GM23248 (cell line): ENCODE measurements at regions not wholly inside any gene's neighbourhood (a gene's known extent, or its start where the extent isn't known, plus 50 kb on each side); places are given as distances from the start of the nearest gene placed in this dataset.
"Not testable (repeated sequence)": the region's sequence is repeated elsewhere in the genome, so short reads cannot be mapped to it uniquely, and the experiment has no call there.

Source experiments
- DNase-seq: peaks from one replicate; pipeline ENCODE4 v3.0.0-alpha.2; 2015
- H2AFZ ChIP-seq: fragments of 200-600 bp; sonication (generic); 2 replicates; pipeline ENCODE4 v1.6.1; 2016; ENCODE audit warnings: antibody characterized with exemption
- H3F3A ChIP-seq: fragments of 200-600 bp; sonication (generic); 2 replicates; pipeline ENCODE4 v1.6.1; 2016; ENCODE audit warnings: mild to moderate bottlenecking, antibody characterized with exemption, mixed run types; ENCODE audit not compliant: insufficient read depth
- H3K27ac ChIP-seq: fragments of 200-600 bp; sonication (generic); 2 replicates; pipeline ENCODE4 v1.5.1; 2016; ENCODE audit warnings: mild to moderate bottlenecking
- H3K27me3 ChIP-seq: fragments of 200-600 bp; sonication (generic); replicated peaks from 2 replicates; pipeline ENCODE4 v1.6.1; 2016; ENCODE audit warnings: mild to moderate bottlenecking; ENCODE audit not compliant: insufficient read depth
- H3K36me3 ChIP-seq: fragments of 200-600 bp; sonication (generic); 2 replicates; pipeline ENCODE4 v1.6.1; 2016; ENCODE audit warnings: low read depth, mild to moderate bottlenecking
- H3K4me1 ChIP-seq: fragments of 200-600 bp; sonication (generic); 2 replicates; pipeline ENCODE4 v1.6.1; 2016; ENCODE audit warnings: mild to moderate bottlenecking; ENCODE audit not compliant: insufficient read depth
- H3K4me2 ChIP-seq: fragments of 200-600 bp; sonication (generic); one replicate; pipeline ENCODE4 v1.6.1; 2016; ENCODE audit warnings: mild to moderate bottlenecking; ENCODE audit not compliant: unreplicated experiment
- H3K4me3 ChIP-seq: fragments of 200-600 bp; sonication (generic); 2 replicates; pipeline ENCODE4 v1.5.1; 2016; ENCODE audit warnings: mild to moderate bottlenecking
- H3K79me2 ChIP-seq: fragments of 200-600 bp; sonication (generic); 2 replicates; pipeline ENCODE4 v1.6.1; 2016; ENCODE audit warnings: mild to moderate bottlenecking; ENCODE audit not compliant: insufficient read depth
- H3K9ac ChIP-seq: fragments of 200-600 bp; sonication (generic); 2 replicates; pipeline ENCODE4 v1.6.1; 2016; ENCODE audit warnings: mild to moderate bottlenecking
- H3K9me2 ChIP-seq: fragments of 200-600 bp; sonication (generic); 2 replicates; pipeline ENCODE4 v1.6.1; 2016; ENCODE audit warnings: mixed run types, mild to moderate bottlenecking, moderate library complexity; ENCODE audit not compliant: insufficient read depth
- H3K9me3 ChIP-seq: fragments of 200-600 bp; sonication (generic); one replicate; pipeline ENCODE4 v1.6.1; 2017; ENCODE audit warnings: low read depth
- H4K20me1 ChIP-seq: fragments of 200-600 bp; sonication (generic); 2 replicates; pipeline ENCODE4 v1.6.0; 2016; ENCODE audit not compliant: insufficient read depth
- EZH2 ChIP-seq: fragments of 200-600 bp; sonication (generic); IDR thresholded peaks from 2 replicates; pipeline ENCODE4 v1.6.1; 2018; ENCODE audit warnings: antibody characterized with exemption, mild to moderate bottlenecking; ENCODE audit not compliant: insufficient read depth, poor library complexity, severe bottlenecking
- EZH2phosphoT487 ChIP-seq: fragments of 200-600 bp; sonication (generic); IDR thresholded peaks from 2 replicates; pipeline ENCODE4 v1.6.1; 2018; ENCODE audit warnings: antibody characterized with exemption, moderate library complexity, mild to moderate bottlenecking, low read depth; ENCODE audit not compliant: insufficient read depth
- WGBS, 2 experiments: methylation state at CpG; one replicate each; pipeline ENCODE4 v1.1.6; 2015 to 2017; ENCODE audit warnings: low lambda C conversion rate in 2 of 2, low coverage in 1 of 2; ENCODE audit errors: missing lambda C conversion rate in 2 of 2; 5-methylcytosine and 5-hydroxymethylcytosine counted together
- in situ Hi-C: fragments of 300-500 bp; cut with MboI; formaldehyde crosslinking; loops from 2 replicates; pipeline ENCODE4 v1.15.0; 2020

DNA sequence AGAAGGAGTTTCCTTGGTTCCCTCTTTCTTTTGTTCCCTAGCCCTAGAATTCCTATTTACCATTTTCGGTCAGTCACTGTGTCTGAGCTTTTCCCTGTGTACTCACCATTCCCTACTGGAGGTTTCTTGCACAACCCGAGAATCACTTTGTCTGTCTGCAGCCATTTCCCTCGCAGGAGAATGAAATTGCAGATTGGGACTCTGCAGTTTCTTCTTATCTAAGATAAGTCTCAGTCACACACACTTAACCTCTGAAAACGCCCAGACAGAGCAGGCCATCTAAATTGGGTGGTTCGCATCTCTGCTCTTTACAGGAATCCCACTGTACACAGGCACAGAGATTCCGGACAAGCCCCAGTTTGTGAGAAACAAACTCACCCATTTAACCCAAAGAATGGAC is 58.6 kb upstream of the CNTNAP2 start:
- Histone ChIP-seq H3K36me3 (no peaks in the 10 kb centered on the region), H3K9ac (no peak overlapping the region), H3K4me2 (no peak overlapping the region), H3K9me2 (no peaks in the 10 kb centered on the region), H3F3A (no peaks in the 10 kb centered on the region), H3K27me3 (no peaks in the 10 kb centered on the region), H3K4me3 (no peak overlapping the region), H3K27ac (no peak overlapping the region), H3K9me3 (no peaks in the 10 kb centered on the region), H4K20me1 (no peaks in the 10 kb centered on the region), H2AFZ (no peak overlapping the region), H3K4me1 (no peaks in the 10 kb centered on the region), H3K79me2 (no peaks in the 10 kb centered on the region)
- TF ChIP-seq EZH2phosphoT487 = no peak
- no peak for TF ChIP-seq EZH2
- no peak for DNase-seq
- in situ Hi-C loops = no loop called here
- WGBS, 2 experiments = 15 to 19% methylated on average over 6 of the region's 6 CpGs

DNA sequence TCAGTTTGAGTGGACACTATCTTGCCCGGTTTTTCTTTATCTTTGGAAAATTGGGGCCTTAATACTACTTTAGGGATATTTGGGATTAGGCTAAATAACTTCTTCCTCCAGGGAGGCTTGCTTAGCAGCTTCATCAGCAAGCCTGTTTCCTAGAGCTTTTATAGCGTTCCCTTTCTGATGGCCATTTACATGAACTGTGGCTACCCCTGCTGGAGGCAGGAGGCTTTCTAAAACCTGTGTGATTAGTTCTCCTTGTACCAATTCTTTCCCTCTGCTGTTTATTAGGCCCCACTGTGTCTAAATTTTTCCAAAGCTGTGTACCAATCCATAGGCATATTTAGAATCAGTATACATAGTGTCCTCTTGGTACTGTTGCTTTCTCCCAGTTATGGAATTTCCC is 61.7 kb upstream of the CNTNAP2 start:
- Histone ChIP-seq H3K4me1 (no peaks in the 10 kb centered on the region), H2AFZ (no peak overlapping the region), H3K79me2 (no peaks in the 10 kb centered on the region), H3K9me3 (no peaks in the 10 kb centered on the region), H3F3A (no peaks in the 10 kb centered on the region), H3K9me2 (no peaks in the 10 kb centered on the region), H3K4me2 (no peak overlapping the region), H3K4me3 (no peak overlapping the region), H3K36me3 (no peaks in the 10 kb centered on the region), H3K9ac (no peak overlapping the region), H3K27me3 (no peaks in the 10 kb centered on the region), H4K20me1 (no peaks in the 10 kb centered on the region), H3K27ac (no peak overlapping the region)
- no peak for TF ChIP-seq EZH2
- no peak for TF ChIP-seq EZH2phosphoT487
- 16 to 17% methylated on average over 2 of the region's 2 CpGs for WGBS, 2 experiments
- in situ Hi-C loops = no loop called here
- no peak for DNase-seq

DNA sequence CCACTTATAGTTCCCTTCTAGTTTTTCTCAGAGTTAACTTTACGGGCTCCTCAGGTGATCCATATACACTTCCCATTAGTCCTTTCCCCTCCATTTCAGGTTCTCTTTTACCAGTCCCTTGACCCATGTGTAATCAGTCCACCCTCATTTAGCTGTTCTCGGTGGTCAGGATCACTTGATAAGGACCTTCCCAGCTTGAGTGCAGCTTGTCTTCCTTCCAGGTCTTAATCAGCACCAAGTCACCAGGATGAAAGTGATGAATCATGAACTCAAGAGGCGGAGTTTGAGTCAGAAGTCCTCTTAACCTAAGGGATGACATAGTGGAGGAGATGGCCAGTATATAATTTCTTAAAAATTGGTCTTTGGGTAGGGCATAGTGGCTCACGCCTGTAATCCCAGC is 63.1 kb upstream of the CNTNAP2 start:
- H2AFZ ChIP-seq = no peak overlapping the region
- no peaks in the 10 kb centered on the region for H3K9me3 ChIP-seq
- H4K20me1 ChIP-seq = no peaks in the 10 kb centered on the region
- H3K27ac ChIP-seq = no peak overlapping the region
- H3K9me2 ChIP-seq = no peaks in the 10 kb centered on the region
- no peaks in the 10 kb centered on the region for H3K27me3 ChIP-seq
- H3K79me2 ChIP-seq = no peaks in the 10 kb centered on the region
- in situ Hi-C loops = no loop called here
- no peaks in the 10 kb centered on the region for H3K4me1 ChIP-seq
- DNase-seq = no peak
- H3K4me3 ChIP-seq = no peak overlapping the region
- no peak overlapping the region for H3K4me2 ChIP-seq
- H3F3A ChIP-seq = no peaks in the 10 kb centered on the region
- H3K36me3 ChIP-seq = no peaks in the 10 kb centered on the region
- TF ChIP-seq EZH2phosphoT487 (no peak), EZH2 (no peak)
- 45 to 49% methylated on average over 4 of the region's 4 CpGs for WGBS, 2 experiments
- H3K9ac ChIP-seq = no peak overlapping the region

DNA sequence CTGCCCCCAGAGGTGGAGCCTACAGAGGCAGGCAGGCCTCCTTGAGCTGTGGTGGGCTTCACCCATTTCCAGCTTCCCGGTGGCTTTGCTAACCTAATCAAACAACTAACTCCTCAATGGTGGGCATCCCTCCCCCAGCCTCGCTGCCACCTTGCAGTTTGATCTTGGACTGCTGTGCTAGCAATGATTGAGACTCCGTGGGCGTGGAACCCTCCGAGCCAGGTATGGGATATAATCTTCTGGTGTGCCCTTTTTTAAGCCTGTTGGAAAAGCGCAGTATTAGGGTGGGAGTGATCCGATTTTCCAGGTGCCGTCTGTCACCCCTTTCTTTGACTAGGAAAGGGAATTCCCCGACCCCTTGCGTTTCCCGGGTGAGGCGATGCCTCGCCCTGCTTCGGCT is 73.3 kb upstream of the CNTNAP2 start:
- H3K27ac ChIP-seq, H3K27me3 ChIP-seq, H3K4me2 ChIP-seq, H3K9me2 ChIP-seq, H3K4me1 ChIP-seq, H3K36me3 ChIP-seq, H3K9ac ChIP-seq, H3F3A ChIP-seq, H2AFZ ChIP-seq, H4K20me1 ChIP-seq, H3K9me3 ChIP-seq, H3K4me3 ChIP-seq, H3K79me2 ChIP-seq, DNase-seq, in situ Hi-C loops: not testable (repeated sequence)
- WGBS, 2 experiments = 53 to 55% methylated on average over 14 of the region's 14 CpGs

DNA sequence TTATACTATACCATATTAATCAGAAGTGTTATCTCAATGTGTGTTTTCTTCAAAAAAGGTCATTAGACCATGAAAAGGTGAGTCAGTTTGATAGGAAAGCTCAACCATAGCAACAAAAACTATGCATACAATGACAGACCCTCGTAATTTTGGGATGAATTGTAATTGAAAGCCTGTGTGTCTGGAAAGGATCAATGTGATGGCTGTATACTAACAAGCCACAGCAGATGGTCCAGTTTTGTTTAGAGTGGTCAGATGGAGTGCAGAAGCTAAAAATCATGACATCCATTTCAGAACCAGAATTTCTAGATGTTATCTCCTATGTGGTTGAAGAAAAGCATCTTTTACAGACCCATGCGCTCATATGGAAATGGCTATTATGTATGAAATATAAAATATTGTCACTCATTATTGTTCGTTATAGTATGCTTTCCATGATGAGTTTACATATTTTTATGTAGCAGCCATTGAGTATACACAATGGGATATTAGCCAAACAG is 88.3 kb upstream of the CNTNAP2 start:
- 26% methylated on average over 3 of the region's 3 CpGs for WGBS, 2 experiments
- in situ Hi-C loops = no loop called here
- H3K9ac ChIP-seq = no peak overlapping the region

More for the DNA sequence above, 88.3 kb upstream of the CNTNAP2 start:
- H3F3A ChIP-seq = no peaks in the 10 kb centered on the region
- no peak overlapping the region for H2AFZ ChIP-seq
- no peaks in the 10 kb centered on the region for H4K20me1 ChIP-seq
- no peaks in the 10 kb centered on the region for H3K27me3 ChIP-seq
- TF ChIP-seq EZH2 (no peak), EZH2phosphoT487 (no peak)
- DNase-seq = no peak
- no peak overlapping the region for H3K4me2 ChIP-seq
- no peaks in the 10 kb centered on the region for H3K36me3 ChIP-seq
- no peak overlapping the region for H3K4me3 ChIP-seq
- H3K79me2 ChIP-seq = no peaks in the 10 kb centered on the region
- no peak overlapping the region for H3K27ac ChIP-seq
- H3K4me1 ChIP-seq = no peaks in the 10 kb centered on the region
- H3K9me3 ChIP-seq = no peaks in the 10 kb centered on the region
- H3K9me2 ChIP-seq = no peaks in the 10 kb centered on the region
